ENCODE measurements at regions not wholly inside any gene's neighbourhood (a gene's known extent, or its start where the extent isn't known, plus 50 kb on each side); places are given as distances from the start of the nearest gene placed in this dataset.
"Not testable (repeated sequence)": the region's sequence is repeated elsewhere in the genome, so short reads cannot be mapped to it uniquely, and the experiment has no call there.

DNA sequence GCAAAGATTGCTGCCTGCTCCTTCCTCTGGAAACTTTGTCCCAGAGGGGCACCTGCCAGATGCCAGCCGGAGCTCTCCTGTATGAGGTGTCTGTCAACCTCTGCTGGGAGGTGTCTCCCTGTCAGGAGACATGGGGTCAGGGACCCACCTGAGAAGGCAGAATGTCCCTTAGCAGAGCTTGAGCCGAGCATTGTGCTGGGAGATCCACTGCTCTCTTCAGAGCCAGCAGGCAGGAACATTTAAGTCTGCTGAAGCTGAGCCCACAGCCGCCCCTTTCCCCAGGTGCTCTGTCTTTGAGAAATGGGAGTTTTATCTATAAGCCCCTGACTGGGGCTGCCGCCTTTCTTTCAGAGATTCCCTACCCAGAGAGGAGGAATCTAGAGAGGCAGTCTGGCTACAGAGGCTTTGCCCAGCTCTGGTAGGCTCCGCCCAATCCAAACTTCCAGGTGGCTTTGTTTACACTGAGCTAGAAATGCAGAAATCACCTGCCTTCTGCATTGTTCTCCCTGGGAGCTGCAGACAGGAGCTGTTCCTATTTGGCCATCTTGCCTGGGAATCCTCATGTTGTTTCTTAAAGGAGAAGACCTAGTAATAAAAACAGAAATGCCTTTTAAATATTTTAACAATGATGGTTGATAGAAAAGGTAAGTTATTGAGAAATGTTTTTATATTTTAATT lies 114.3 kb downstream of the VGLL3 start:
- TF ChIP-seq POLR2A, EP300 (IDR thresholded peaks at IDR 0.05): not testable (repeated sequence)
- TF ChIP-seq, protein P1, sequence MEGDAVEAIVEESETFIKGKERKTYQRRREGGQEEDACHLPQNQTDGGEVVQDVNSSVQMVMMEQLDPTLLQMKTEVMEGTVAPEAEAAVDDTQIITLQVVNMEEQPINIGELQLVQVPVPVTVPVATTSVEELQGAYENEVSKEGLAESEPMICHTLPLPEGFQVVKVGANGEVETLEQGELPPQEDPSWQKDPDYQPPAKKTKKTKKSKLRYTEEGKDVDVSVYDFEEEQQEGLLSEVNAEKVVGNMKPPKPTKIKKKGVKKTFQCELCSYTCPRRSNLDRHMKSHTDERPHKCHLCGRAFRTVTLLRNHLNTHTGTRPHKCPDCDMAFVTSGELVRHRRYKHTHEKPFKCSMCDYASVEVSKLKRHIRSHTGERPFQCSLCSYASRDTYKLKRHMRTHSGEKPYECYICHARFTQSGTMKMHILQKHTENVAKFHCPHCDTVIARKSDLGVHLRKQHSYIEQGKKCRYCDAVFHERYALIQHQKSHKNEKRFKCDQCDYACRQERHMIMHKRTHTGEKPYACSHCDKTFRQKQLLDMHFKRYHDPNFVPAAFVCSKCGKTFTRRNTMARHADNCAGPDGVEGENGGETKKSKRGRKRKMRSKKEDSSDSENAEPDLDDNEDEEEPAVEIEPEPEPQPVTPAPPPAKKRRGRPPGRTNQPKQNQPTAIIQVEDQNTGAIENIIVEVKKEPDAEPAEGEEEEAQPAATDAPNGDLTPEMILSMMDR (IDR thresholded peaks at IDR 0.05): not testable (repeated sequence)
